Activated effector memory CD4-positive, alpha-beta T cell treated with Interleukin-2 at 50 U/mL for 16 hours (primary cell): ENCODE measurements at regions not wholly inside any gene's neighbourhood (a gene's known extent, or its start where the extent isn't known, plus 50 kb on each side); places are given as distances from the start of the nearest gene placed in this dataset.

Experiments used
- DNase-seq: peaks from one replicate; pipeline ENCODE4 v3.0.0-alpha.2; 2020

DNA sequence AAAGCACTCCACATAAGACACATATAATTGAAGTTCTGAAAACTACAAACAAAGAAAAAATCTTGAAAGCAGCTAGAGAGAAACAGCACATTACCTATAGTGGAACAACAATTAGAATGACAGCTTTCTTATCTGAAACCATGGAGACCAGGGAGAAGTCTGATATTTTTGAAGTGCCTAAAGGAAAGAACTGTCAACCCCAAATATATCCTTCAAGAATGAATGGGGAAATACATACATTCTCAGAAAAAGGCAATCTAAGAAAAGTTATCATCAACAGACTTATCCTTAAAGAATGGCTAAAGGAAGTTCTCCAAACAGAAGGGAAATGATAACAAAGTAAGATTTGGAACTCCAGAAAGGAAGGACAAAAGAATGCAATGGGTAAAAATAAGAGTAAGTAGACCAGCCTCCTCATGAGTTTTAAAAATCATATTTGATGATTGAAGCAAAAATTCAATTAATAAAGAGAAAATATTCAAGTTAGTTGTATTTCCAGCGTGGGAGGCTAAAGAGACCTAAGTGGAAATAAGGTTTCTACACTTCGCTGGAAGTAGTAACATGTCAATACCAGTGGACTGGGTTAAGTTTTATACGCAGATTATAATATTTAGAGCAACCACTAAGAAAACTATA is 170.8 kb upstream of the SAMSN1 start:
- DNase-seq: no peak

DNA sequence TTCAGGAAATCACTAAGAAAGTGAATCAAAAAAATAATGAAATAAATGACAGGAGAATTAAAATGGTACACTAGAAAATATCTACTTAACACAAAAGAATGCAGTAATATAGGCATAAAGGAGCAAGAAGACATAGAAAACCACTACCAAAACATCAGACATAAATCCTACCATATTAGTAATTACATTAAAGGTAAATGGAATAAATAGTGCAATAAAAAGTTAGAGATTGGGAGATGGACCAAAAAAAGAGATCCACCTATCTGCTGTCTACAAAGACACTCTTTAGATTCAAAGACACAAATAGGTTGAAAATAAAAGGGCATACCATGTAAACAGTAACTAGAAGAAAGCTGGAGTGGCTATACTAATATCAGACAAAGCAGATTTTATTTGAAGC is 167.0 kb upstream of the SAMSN1 start:
- no peak for DNase-seq

DNA sequence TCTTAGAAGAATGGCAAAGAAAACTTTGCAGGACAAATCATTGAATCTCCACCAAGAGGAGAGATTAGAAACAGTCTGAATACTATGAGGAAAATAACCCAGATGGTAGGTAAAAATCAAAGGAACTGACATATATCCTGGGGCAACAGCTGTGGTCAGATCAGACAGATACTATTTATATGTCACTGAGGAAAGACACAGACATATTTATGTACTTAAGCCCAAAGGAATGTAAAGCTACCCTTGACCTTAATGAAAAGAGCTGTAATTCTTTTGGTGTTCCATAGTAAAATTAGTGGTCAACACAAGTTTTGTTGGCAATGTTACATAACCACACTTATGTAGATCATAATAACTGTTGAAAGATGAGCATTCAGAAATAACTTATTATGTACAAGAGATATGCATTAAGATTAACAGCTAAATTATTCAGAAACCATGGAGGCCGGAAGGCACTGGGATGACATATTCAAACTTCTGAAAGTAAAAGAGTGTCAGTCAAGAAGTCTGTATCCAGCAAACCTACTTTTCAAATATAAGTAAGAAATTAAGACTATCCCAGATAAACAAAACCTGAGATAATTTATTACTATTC is 166.1 kb upstream of the SAMSN1 start:
- no peak for DNase-seq

DNA sequence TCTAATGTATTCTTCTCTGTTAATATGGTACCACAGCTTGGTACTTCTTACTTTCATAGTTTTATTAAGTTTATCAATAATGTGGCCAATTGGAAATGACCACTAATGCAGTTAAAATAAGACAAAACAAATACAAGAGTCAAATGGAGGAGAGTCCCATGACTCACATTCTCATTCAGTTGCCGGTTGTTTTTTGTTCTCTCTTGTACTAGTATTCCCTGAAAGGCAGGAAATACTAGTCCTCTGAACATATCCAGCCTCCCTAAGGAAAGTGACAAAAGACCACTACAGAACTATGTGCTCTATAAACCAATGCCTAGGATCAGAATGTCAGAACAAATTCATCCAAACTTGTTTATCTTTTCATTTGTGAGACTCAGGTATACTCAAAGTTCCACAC is 165.2 kb upstream of the SAMSN1 start:
- no peak for DNase-seq

DNA sequence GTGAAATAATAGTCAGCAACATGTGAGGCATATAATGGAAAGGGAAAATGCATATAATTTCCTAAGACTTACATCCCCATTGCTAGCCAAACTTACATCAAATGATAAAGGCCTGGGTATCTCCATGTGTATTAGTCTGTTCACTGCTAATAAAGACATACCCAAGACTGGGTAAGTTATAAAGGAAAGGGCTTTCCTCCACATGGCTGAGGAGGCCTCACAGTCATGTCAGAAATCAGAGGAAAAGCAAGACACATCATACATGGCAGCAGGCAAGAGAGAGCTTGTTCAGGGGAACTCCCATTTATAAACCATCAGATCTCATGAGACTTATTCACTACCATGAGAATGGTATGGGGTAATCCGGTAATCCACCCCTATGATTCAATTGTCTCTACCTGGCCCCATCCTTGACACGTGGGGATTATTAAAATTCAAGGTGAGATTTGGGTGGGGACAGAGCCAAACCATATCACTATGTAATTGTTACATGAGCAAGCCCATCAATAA is 161.5 kb upstream of the SAMSN1 start:
- no peak for DNase-seq

DNA sequence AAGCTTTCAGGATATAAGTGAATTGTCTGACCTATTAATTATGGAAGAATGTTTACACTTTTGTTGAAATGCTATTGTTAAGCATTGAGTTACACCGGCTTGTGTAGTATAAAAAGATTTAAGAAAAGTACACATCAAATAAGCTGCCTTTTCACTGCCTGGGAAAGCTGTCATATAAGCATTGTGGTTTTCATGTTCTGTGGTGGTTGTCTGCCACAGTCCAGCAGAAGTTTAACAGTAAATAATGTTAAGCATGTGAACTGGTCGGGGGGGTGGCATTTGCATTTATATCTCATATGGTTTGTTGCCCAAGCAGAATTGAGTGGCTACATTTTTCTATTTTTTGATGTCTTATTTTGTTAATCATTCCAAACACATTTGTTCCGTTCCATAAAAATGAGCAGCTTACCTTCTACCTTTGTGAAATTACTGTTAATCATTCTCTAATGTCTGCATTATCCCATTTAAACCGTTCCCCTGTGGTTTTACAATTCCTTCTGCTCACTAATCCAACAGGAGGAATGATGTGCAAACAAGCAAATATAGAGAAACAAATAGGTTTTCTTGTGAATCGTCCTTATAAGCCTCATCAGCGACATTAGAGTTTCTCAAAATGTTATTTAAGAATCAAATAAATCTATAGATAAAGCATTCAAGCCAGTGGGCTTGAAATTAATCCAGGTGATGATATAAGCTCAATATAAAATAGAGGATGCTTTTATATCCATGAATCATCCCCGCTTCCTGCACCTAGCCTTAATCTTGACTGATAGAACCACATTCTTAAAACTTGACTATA is 160.8 kb upstream of the SAMSN1 start:
- DNase-seq: no peak

DNA sequence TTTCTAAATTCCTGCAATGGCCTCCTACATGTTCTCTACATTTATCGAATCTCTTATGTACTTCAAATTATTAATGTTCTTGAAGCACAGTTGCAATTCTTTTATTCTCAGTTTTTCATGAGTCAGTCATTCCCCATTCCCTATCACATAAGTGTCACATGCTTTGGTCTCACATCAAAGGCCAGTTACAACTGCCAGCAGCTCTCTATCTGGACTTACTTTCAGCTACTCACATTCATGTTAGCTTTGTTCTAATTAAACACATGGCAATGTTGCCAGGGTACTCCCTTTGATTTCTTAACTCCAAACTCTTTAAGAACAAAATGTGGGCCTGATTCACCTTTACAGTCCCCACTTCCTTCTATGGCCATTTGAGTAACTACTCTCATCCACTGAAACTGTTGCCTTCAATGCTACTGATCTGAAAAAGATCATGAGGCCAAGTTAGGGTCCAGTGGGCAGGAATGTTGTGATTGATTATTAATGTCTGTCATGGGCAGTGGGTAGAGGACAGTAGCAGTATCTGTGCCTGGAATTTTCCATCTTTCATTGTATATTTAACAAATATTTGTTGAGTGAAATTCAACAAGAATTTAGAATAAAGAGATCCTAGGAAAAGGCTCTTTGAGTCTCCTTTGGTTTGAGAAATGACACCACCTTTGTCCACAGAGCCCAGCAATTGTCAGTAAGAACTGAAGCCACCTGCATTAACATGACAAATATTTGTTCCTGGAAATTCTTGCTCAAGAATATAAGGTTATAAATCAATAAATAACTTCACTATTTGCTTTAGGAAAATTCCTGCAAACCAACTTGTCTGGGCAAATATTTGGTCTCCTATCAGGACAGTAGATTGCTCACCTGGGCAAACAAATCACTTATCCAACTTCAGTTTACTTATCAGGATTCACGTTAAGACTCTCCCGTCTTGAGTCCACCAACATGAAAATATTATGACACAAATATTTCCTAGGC is 153.6 kb upstream of the SAMSN1 start:
- DNase-seq: no peak

DNA sequence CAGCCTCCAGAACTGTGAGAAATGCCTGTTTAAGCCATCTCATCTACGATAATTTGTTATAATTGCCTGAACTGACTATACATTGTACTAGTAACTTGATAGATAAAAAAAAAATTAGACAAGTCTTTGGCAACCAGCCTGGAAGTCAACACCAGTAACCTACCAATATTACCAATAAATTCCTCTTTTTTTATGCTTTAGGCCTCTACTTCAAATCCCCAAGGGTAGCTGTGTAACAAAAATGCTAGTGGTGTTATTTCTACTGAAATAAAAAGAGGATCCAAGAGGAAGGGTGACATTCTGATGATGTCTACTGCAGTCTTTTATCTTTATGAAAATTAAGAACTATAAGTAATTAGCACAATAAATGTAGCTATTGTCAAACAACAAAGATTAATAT is 151.7 kb upstream of the SAMSN1 start:
- no peak for DNase-seq

DNA sequence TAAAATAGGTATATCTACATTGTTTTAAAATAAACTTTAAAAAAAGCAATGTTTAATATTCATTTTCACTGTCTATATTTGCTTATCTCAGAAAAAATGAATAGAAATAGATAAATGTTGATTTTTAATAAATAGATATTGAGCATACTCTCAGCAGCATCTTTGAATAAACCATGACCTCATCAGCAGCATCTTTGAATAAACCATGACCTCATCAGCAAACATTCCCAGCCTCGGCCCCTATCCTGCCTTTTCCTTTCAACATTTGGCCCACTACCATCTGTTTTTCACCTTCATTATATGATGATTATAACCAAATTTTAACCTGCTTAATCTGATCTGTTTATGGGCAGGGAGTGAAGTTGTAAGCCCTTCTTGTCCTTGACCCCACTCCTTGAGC is 148.7 kb upstream of the SAMSN1 start:
- DNase-seq: no peak

DNA sequence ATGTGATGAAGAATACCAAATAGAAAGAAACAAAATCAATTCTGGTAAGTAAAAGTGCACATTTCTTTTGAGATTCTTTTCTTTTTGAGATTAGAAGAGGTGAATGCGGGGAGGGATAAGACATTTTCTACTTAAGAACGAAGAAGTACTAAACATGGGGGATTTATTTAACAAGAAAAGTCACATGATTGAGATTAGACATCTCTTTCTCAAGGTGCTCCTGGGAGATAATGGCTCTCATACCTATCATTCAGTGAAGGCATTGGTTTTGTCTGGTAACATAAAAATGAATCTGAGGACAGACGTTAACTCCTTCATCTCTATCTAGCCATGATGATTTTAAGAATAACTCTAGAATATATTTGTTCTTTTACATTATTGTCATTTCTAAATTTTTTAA is 147.9 kb upstream of the SAMSN1 start:
- DNase-seq: no peak

DNA sequence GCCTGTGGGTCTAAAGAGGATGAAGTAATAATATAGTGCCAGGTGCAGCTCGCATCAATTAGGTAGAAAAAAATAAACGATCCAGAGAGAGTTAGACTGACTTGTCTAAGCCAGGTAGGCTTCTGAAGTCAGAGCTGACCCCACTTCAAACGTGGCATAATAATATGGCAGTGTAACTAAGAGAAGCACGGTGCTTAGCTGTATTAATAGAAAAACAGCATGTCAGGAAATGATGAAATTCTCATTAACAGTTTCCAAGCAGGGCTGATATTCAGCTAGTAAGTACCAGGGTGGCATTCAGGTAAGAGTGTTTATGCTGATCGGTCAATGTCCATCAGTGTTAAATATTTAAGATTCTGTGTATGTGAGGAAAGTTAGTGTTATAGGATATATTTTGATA is 145.8 kb upstream of the SAMSN1 start:
- DNase-seq: no peak

DNA sequence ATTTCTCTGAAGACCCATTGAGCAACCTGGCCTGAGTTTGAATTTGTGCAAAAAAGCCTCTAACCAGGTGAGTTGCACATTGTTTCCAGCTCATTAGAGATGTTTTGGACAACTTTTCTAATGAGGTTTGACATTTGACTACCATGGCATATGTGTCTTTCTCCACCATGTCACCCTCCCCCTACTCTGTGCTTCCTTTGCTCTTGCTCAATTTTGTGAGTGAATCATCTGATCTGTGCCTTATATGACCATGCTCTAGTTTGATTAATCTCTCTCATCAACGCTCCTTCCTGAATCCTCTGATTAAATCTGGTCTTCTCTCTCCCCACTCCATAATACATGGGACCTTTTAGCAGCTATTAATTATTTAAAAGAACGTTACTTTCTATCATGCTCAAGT is 144.8 kb upstream of the SAMSN1 start:
- no peak for DNase-seq

DNA sequence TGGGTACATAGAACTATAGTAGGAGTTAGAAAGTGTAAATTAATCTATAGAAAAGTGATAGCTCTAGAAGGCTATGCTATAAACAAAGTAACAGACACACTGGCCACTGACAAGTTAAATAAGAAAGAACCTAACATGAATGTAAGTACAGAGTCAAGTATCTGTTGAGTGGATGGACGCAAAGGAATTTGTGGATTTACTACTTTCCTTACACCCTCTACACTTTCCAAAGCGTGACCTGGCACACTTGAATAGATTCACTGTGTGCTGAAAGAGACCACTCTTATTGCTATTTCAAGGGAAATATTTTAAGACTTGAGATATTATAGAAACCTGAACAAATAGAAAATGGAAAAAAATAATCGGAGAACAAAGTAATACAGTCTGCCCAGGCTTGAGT is 142.8 kb upstream of the SAMSN1 start:
- no peak for DNase-seq

DNA sequence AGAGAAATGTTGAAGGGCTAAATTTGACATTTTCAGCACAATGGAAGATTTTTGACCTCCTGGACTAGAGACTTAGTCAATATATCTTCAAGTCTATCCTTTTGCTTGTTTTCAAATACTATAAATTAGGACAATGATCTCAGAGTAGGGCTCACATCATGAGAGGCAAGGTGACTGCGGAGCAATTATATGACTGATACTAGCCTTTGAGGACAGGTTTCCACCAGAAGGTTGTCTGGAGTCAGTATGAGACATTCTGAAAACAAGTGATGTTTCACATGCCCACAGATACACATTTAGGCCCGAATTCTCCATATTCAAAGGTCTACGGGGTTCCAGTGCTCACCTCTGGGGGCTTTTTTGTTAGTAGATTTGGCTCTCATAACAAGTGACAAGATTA is 142.3 kb upstream of the SAMSN1 start:
- no peak for DNase-seq

DNA sequence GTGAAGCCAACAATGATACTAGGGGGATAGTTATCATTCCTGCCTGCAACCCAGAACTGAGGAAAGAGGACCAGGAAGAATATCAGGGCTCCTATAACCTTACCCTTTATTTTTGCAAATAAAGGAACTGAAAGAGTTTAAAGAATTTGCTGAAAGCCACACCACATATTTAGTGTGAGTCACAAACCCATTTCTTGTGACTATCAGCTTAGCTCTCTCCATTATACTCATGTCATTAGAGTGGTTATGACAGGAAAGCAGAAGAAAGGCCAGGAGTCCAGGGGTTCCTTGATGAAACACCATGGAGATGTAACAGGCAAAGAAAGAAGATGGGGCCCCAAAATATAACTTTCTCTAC is 141.1 kb upstream of the SAMSN1 start:
- DNase-seq: no peak

DNA sequence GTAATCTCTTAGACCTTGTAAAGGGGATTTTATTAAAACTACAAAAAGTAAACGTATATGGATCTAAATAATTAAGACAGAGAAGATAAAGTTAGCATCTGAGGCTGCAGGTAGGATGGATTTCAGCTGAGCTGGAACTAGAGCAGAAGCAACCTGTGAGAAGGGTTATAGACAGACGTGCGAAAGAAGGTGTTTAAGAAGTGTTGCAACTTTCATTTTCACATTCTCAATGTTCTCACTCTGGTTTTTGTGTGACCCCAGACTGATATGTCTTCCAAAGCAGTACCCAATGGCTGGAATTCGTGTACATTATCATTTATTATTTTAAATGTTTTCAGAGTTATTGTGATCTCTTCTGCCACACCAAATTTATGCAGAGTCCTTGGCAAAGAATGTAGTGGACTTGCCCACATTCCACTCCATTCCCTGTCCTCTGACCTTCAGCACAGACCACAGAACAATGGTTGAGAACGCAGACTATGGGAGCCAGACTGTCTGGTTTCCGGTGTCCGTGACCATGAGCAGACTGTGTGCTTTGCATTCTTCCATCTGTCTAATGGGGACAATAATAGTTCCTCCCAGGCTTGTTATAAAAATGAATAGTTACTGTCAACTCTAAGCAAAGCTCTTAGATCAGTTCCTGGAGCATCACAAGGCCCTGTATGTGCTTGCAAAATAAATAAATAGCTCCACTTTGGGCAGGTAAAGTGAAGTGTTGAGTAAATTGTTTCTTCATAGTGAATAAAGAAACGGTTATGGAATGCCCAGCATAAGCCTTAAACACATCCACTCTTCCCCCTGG is 140.6 kb upstream of the SAMSN1 start:
- no peak for DNase-seq

DNA sequence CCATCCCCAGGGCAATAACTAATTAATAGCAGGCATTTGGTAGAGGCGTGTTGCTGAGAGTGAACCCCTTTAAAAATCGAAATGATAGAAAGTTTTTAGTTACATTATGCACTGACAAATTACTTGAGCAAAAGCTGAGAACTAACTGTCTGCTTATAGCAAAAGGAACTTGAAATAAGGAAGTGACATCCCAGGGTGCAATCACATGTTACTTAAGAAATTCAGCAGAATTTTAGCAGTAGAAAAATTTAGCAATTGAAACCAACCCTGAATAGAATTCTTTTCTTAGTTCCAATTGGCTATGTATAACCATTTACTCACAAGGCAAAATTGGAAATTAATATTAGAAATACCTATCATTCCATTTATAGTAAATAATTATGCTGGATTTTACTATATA is 139.5 kb upstream of the SAMSN1 start:
- DNase-seq: no peak

DNA sequence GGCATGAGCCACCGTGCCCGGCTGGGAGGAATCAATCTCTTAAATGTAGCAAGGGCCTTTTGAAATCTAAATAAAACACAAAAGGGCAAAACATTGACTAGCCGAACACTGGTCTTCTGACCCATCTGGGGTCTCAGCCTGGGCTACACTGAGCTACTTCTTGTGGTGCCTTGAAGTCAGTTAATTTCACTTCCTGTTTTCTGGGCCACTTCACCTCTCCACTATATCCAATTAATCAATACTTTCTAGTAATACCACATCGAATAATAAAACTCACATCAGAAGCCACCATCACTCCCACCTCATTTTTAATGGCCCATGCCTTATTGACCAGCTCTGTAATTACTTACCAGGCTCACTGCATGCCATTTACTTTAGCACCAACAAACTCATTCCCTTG is 138.0 kb upstream of the SAMSN1 start:
- DNase-seq: no peak

DNA sequence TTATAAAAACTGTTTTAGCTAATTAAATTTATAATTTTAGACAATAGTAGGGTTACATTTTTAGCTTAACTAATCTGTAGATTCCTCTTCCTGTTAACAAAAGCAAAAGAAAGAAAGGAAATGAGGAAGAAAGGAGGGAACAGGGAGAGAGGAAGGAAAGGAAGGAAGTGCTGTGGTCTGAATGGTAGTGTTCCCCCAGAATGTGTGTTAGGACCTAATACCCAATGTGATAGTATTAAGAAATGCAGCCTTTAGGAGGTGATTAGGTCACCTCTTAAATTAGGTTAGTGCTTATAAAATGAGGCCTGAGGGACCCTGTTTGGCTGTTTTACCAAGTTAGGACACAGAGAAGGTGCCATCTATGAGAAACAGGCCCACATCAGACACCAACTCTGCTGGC is 136.9 kb upstream of the SAMSN1 start:
- DNase-seq: no peak

DNA sequence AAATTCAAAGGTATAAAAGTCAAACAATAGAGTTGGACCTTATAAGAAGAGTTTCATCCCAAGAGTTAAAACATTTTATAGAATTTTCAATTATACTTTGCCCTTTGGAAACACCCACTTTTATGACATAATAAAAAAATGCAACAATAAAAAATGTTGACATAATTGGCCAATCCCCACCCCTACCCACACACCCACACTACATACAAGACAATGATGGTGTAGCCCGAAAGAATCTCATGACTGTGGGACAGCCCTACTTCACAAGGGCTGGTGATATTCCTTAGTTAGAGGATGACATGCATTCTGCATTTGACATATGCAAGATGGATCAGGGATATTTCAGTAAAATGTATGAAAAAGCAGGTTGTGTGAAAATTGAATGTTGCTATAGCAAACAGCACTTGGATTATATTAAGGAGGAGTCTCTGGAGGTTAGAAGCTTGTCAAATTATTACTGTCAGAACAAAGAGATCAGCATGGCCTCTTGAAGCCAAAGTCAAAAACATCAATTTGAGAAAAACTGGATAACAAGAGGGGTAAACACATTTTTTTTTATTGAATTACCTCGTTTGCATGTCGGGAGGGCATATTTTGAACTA is 133.0 kb upstream of the SAMSN1 start:
- DNase-seq: no peak

DNA sequence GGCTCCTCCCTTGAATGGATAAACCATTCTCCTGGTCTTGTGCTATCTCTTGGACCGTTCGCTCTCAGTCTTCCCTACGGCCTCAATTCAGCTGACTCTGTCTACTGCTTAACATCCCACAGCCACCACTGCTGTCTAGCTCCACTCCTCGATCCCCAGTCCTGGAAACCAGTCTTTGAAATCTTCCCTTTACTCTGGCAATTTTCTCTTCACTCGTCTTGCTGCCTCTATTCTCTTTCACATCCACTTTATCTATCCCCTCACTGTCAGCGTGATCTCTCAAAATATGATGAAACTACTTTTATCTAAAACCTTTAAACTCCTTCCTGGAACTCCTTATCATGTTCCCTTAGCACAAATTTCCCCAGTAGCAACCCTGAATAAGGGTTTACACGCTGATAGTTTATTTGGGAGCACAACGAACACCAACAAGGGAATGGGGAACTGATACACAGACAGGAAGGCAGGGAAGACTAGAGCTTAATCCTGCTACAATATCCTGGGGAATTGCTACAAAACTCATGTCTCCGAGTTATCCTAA is 131.6 kb upstream of the SAMSN1 start:
- no peak for DNase-seq

DNA sequence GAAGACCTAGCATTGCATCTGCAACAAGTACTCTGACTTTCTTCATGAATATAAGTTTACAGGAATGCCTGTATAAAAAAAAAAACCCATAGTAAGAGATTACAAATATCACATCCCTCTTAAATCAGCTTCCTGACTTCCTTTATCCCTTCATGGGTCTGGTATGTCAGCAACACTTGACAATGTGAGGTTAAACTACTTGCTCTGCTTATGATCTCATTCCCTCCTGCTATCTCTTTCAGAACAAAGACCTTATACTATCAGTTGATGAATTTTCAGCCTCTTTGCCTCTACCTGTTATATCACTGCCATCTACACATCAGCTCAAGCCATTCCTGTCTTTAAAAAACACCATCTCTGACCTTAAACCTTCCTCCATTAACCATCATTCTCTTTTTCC is 130.9 kb upstream of the SAMSN1 start:
- DNase-seq: no peak
